H1 (cell line): ENCODE measurements at regions not wholly inside any gene's neighbourhood (a gene's known extent, or its start where the extent isn't known, plus 50 kb on each side); places are given as distances from the start of the nearest gene placed in this dataset.

ENCODE experiments used
- CTCF ChIA-PET: fragments of 300-600 bp; sonication (Branson Sonifier 250); formaldehyde crosslinking; loops from one replicate; lab custom pipeline; 2021; ENCODE audit not compliant: partially characterized antibody; lab: Charles Lee
- POLR2A ChIA-PET: fragments of 300-600 bp; sonication (Branson Sonifier 250); formaldehyde crosslinking; loops from one replicate; lab custom pipeline; 2021; ENCODE audit warnings: inconsistent platforms; ENCODE audit not compliant: partially characterized antibody; lab: Charles Lee
- DNase-seq, 2 experiments: peaks; one replicate each; pipeline versions ENCODE4 v3.0.0 to v3.0.0-alpha.2; 2010 to 2022; ENCODE audit warnings: low spot score in 2 of 2, low read depth in 1 of 2, mixed read lengths in 1 of 2
- FAIRE-seq: peaks from 2 replicates; lab custom pipeline; 2011; peaks lifted over from hg19 to GRCh38; lab: Jason Lieb, UNC
- H2AFZ ChIP-seq: 2 replicates; pipeline ENCODE4 v1.8.1; 2012; ENCODE audit warnings: low read length, inconsistent platforms
- H2AK5ac ChIP-seq: 2 replicates; pipeline ENCODE4 v1.6.1; 2013; ENCODE audit warnings: low read depth, low read length
- H2BK120ac ChIP-seq: replicated peaks from 2 replicates; pipeline ENCODE3; 2013; ENCODE audit warnings: low read depth, low read length, inconsistent platforms
- H2BK12ac ChIP-seq: 2 replicates; pipeline ENCODE4 v1.6.1; 2013; ENCODE audit warnings: low read depth, low read length
- H2BK15ac ChIP-seq: 2 replicates; pipeline ENCODE4 v1.6.1; 2013; ENCODE audit warnings: low read length
- H2BK20ac ChIP-seq: 2 replicates; pipeline ENCODE4 v1.6.1; 2013; ENCODE audit warnings: low read length
- H2BK5ac ChIP-seq: 2 replicates; pipeline ENCODE4 v1.6.1; 2013; ENCODE audit warnings: low read depth, low read length
- H3K14ac ChIP-seq: 2 replicates; pipeline ENCODE4 v1.6.1; 2013; ENCODE audit warnings: inconsistent platforms; ENCODE audit not compliant: insufficient read length
- H3K18ac ChIP-seq: 2 replicates; pipeline ENCODE4 v1.6.1; 2013; ENCODE audit warnings: low read length; ENCODE audit errors: extremely low read depth
- H3K23ac ChIP-seq: 2 replicates; pipeline ENCODE4 v1.6.1; 2013; ENCODE audit warnings: inconsistent platforms; ENCODE audit not compliant: insufficient read length
- H3K23me2 ChIP-seq: 2 replicates; pipeline ENCODE4 v1.6.1; 2013; ENCODE audit warnings: low read depth, low read length
- H3K27ac ChIP-seq: 2 replicates; pipeline ENCODE4 v1.6.1; 2011; ENCODE audit warnings: low read depth, low read length, inconsistent platforms
- H3K27me3 ChIP-seq, 4 experiments: replicated peaks in 1 of 4; 1 replicate in 1 of 4; 2 replicates in 3 of 4; pipeline versions ENCODE4 v1.6.1 to v1.8.1; 2011 to 2013; ENCODE audit warnings: low read length in 3 of 4, mild to moderate bottlenecking in 3 of 4, inconsistent platforms in 2 of 4, mixed read lengths in 2 of 4, moderate library complexity in 1 of 4; ENCODE audit not compliant: control insufficient read depth in 3 of 4, insufficient read depth in 3 of 4; ENCODE audit errors: extremely low read depth in 1 of 4
- H3K36me3 ChIP-seq, 4 experiments: 2 replicates each; pipeline versions ENCODE4 v1.6.1 to v1.8.1; 2011 to 2013; ENCODE audit warnings: mild to moderate bottlenecking in 4 of 4, low read length in 3 of 4, moderate library complexity in 2 of 4, control low read depth in 1 of 4, inconsistent platforms in 1 of 4; ENCODE audit not compliant: insufficient read depth in 4 of 4, control insufficient read depth in 2 of 4
- H3K4ac ChIP-seq: replicated peaks from 2 replicates; pipeline ENCODE3; 2013; ENCODE audit warnings: low read length, low read depth, mixed read lengths, inconsistent platforms; ENCODE audit not compliant: insufficient read length
- H3K4me1 ChIP-seq, 4 experiments: replicated peaks in 1 of 4; 1 replicate in 1 of 4; 2 replicates in 3 of 4; pipeline versions ENCODE4 v1.6.1 to v1.8.1; 2011 to 2013; ENCODE audit warnings: low read length in 3 of 4, inconsistent platforms in 2 of 4, mixed read lengths in 1 of 4; ENCODE audit not compliant: insufficient read depth in 4 of 4, control insufficient read depth in 3 of 4
- H3K4me2 ChIP-seq, 2 experiments: 2 replicates each; pipeline versions ENCODE4 v1.6.1 to v1.8.1; 2011 to 2013; ENCODE audit warnings: low read depth in 2 of 2, low read length in 2 of 2, control low read depth in 1 of 2, inconsistent platforms in 1 of 2, mild to moderate bottlenecking in 1 of 2; ENCODE audit not compliant: insufficient read depth in 1 of 2
- H3K4me3 ChIP-seq, 4 experiments: fragments of 200-600, 300-600 bp in 1 of 4; sonication (generic), shearing (Covaris generic), sonication (Bioruptor Twin) in 1 of 4; 2 replicates each; pipeline versions ENCODE4 v1.5.1 to v1.8.1; 2011 to 2016; ENCODE audit warnings: low read length in 4 of 4, low read depth in 3 of 4, control low read depth in 2 of 4, inconsistent platforms in 2 of 4, mild to moderate bottlenecking in 2 of 4, mixed read lengths in 1 of 4, moderate library complexity in 1 of 4; ENCODE audit not compliant: insufficient read depth in 2 of 4; ENCODE audit errors: extremely low read depth in 1 of 4
- H3K56ac ChIP-seq: replicated peaks from 2 replicates; pipeline ENCODE3; 2013; ENCODE audit warnings: low read depth, mild to moderate bottlenecking, mixed read lengths, low read length, inconsistent platforms; ENCODE audit not compliant: insufficient read length
- H3K79me1 ChIP-seq: 2 replicates; pipeline ENCODE4 v1.6.1; 2013; ENCODE audit warnings: low read depth, low read length, control low read depth
- H3K79me2 ChIP-seq, 2 experiments: 2 replicates each; pipeline versions ENCODE4 v1.6.1 to v1.8.1; 2012 to 2013; ENCODE audit warnings: low read length in 2 of 2, mild to moderate bottlenecking in 2 of 2, inconsistent platforms in 1 of 2; ENCODE audit not compliant: insufficient read depth in 2 of 2, control insufficient read depth in 1 of 2
- H3K9ac ChIP-seq, 4 experiments: replicated peaks in 1 of 4; 1 replicate in 1 of 4; 2 replicates in 3 of 4; pipeline versions ENCODE4 v1.6.1 to v1.8.1; 2011 to 2013; ENCODE audit warnings: low read depth in 3 of 4, low read length in 3 of 4, control low read depth in 2 of 4, mild to moderate bottlenecking in 2 of 4, moderate library complexity in 2 of 4, inconsistent platforms in 1 of 4; ENCODE audit errors: extremely low read depth in 1 of 4
- H3K9me3 ChIP-seq, 2 experiments: 2 replicates each; pipeline versions ENCODE4 v1.6.1 to v1.8.1; 2012 to 2013; ENCODE audit warnings: mild to moderate bottlenecking in 2 of 2, moderate library complexity in 2 of 2, control low read depth in 1 of 2, inconsistent platforms in 1 of 2, low read depth in 1 of 2, low read length in 1 of 2, mixed read lengths in 1 of 2; ENCODE audit not compliant: insufficient read depth in 2 of 2
- H4K20me1 ChIP-seq, 2 experiments: replicated peaks in 1 of 2; 2 replicates each; pipeline versions ENCODE3 to v1.8.1; 2011 to 2013; ENCODE audit warnings: inconsistent platforms in 2 of 2, low read length in 2 of 2, mild to moderate bottlenecking in 1 of 2; ENCODE audit not compliant: insufficient read depth in 2 of 2, control insufficient read depth in 1 of 2
- H4K5ac ChIP-seq: 2 replicates; pipeline ENCODE4 v1.6.1; 2013; ENCODE audit warnings: low read length, low read depth, mixed read lengths, inconsistent platforms; ENCODE audit not compliant: insufficient read length
- H4K8ac ChIP-seq: 2 replicates; pipeline ENCODE4 v1.8.0; 2013; ENCODE audit warnings: mild to moderate bottlenecking, moderate library complexity, low read length, inconsistent platforms; ENCODE audit not compliant: insufficient read depth; ENCODE audit errors: extremely low read depth
- H4K91ac ChIP-seq: replicated peaks from 2 replicates; pipeline ENCODE3; 2013; ENCODE audit warnings: low read length, mixed read lengths, inconsistent platforms; ENCODE audit not compliant: insufficient read length
- BRCA1 ChIP-seq: IDR thresholded peaks from 2 replicates; pipeline ENCODE4 v1.6.1; 2012; ENCODE audit warnings: low read depth, low read length, improper control_type of control experiment
- HDAC2 ChIP-seq, 2 experiments: fragments of 300-600 bp in 1 of 2; sonication (generic) in 1 of 2; IDR thresholded peaks; 2 replicates each; pipeline ENCODE4 v1.6.1; 2011 to 2012; ENCODE audit warnings: low read depth in 2 of 2, low read length in 2 of 2, mild to moderate bottlenecking in 2 of 2, moderate library complexity in 2 of 2, borderline replicate concordance in 1 of 2, inconsistent platforms in 1 of 2
- NANOG ChIP-seq: IDR thresholded peaks from 2 replicates; pipeline ENCODE4 v1.6.1; 2011; ENCODE audit warnings: low read length, low read depth, mild to moderate bottlenecking, inconsistent platforms; ENCODE audit not compliant: insufficient read depth, poor library complexity, severe bottlenecking
- RBBP5 ChIP-seq: IDR thresholded peaks from 2 replicates; pipeline ENCODE4 v1.7.1; 2012; ENCODE audit warnings: low read depth, mild to moderate bottlenecking, inconsistent platforms, low read length, moderate library complexity, borderline replicate concordance
- RFX5 ChIP-seq: IDR thresholded peaks from 2 replicates; pipeline ENCODE4 v1.6.1; 2011; ENCODE audit warnings: low read depth, low read length, improper control_type of control experiment, borderline replicate concordance
- RNF2 ChIP-seq: fragments of 200-900, 300-1000 bp; sonication (generic); IDR thresholded peaks from 2 replicates; pipeline ENCODE4 v1.7.1; 2016; ENCODE audit warnings: borderline replicate concordance, low read depth, mild to moderate bottlenecking, antibody characterized with exemption, low read length; ENCODE audit not compliant: poor library complexity, severe bottlenecking; ENCODE audit errors: missing control alignments
- SRF ChIP-seq: IDR thresholded peaks from 2 replicates; pipeline ENCODE4 v1.6.1; 2011; ENCODE audit warnings: mild to moderate bottlenecking, low read depth, low read length, moderate library complexity
- TEAD4 ChIP-seq: IDR thresholded peaks from 2 replicates; pipeline ENCODE4 v1.6.1; 2012; ENCODE audit warnings: low read depth, low read length, inconsistent platforms, mixed read lengths
- WGBS, 2 experiments: shearing (Covaris generic) in 1 of 2; methylation state at CpG; one replicate each; pipeline versions ENCODE4 v1.1.6 to v1.1.7; 2013 to 2015; ENCODE audit warnings: low lambda C conversion rate in 2 of 2, mixed read lengths in 2 of 2, inconsistent platforms in 1 of 2, low coverage in 1 of 2, missing lambda C conversion rate in 1 of 2; ENCODE audit not compliant: insufficient replicate concordance in 2 of 2, insufficient coverage in 1 of 2, insufficient read length in 1 of 2; ENCODE audit errors: extremely low coverage in 1 of 2, missing lambda C conversion rate in 1 of 2; 5-methylcytosine and 5-hydroxymethylcytosine counted together
- TF ChIP-seq, protein P1 (sequence below): IDR thresholded peaks from 2 replicates; pipeline ENCODE4 v1.6.1; 2011; ENCODE audit warnings: low read length, improper control_type of control experiment

DNA sequence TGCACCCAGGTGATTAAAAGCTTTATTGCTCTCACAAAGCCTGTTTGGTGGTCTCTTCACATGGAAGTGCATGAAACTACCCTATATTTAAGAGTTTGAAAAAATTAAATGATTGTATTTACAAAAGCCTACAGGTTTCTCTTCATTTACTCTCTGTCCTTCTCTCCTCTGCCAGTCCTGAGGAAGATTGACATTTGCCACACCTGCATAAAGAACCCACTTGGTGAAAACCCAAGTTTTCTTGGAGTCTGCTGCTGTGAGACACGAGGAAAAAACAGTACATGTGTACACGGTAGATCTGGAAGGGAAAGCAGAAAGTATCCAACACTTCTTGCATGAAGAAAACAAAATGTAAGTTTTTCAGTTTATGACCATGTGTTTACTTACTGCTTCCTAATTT lies 994.4 kb upstream of the POT1 start:
- H2BK5ac ChIP-seq: no peak overlapping the region
- H3K9ac ChIP-seq: no peak overlapping the region
- no peak overlapping the region for H3K56ac ChIP-seq
- no peaks in the 10 kb centered on the region for H3K79me1 ChIP-seq
- no peak overlapping the region for H4K5ac ChIP-seq
- DNase-seq: no peak
- peaks cover 0 to 6% (median 0%) of the 10 kb centered on the region in 4 experiments; a peak in 1 of 7 replicates for H3K4me1 ChIP-seq
- H3K27ac ChIP-seq: no peak overlapping the region
- no peak overlapping the region for H3K4ac ChIP-seq
- no peak overlapping the region for H3K23ac ChIP-seq
- no peak overlapping the region for H3K4me2 ChIP-seq
- no peak overlapping the region for H2BK120ac ChIP-seq
- H3K9me3 ChIP-seq: no peaks in the 10 kb centered on the region
- ChIA-PET POLR2A (no interaction called here), CTCF (no interaction called here)
- no peak overlapping the region for H3K4me3 ChIP-seq
- H3K36me3 ChIP-seq: no peaks in the 10 kb centered on the region
- H2BK20ac ChIP-seq: no peak overlapping the region
- H2BK12ac ChIP-seq: no peak overlapping the region
- no peak overlapping the region for H4K91ac ChIP-seq
- no peaks in the 10 kb centered on the region for H3K79me2 ChIP-seq
- H2AK5ac ChIP-seq: no peak overlapping the region
- H3K18ac ChIP-seq: no peak overlapping the region; the same call in 1 of the 2 replicates
- H2BK15ac ChIP-seq: no peak overlapping the region
- FAIRE-seq: no peak
- no peaks in the 10 kb centered on the region for H3K23me2 ChIP-seq
- H4K20me1 ChIP-seq: no peaks in the 10 kb centered on the region
- H3K14ac ChIP-seq: no peak overlapping the region
- H2AFZ ChIP-seq: no peak overlapping the region; the same call in 1 of the 2 replicates
- H4K8ac ChIP-seq: no peak overlapping the region
- WGBS, 2 experiments: 88% methylated on average over 2 of the region's 2 CpGs; no CpG with 5 or more reads in 1 of the 2 experiments
- H3K27me3 ChIP-seq: no peaks in the 10 kb centered on the region
- TF ChIP-seq HDAC2 (IDR thresholded peaks at IDR 0.05; ENCODE audit: borderline replicate concordance in 1 of 2, low read depth in 2 of 2, low read length in 2 of 2) (no peak), RNF2 (no peak), SRF (no peak), BRCA1 (no peak), NANOG (no peak), RBBP5 (no peak), RFX5 (no peak), TEAD4 (no peak)
- TF ChIP-seq, protein P1, sequence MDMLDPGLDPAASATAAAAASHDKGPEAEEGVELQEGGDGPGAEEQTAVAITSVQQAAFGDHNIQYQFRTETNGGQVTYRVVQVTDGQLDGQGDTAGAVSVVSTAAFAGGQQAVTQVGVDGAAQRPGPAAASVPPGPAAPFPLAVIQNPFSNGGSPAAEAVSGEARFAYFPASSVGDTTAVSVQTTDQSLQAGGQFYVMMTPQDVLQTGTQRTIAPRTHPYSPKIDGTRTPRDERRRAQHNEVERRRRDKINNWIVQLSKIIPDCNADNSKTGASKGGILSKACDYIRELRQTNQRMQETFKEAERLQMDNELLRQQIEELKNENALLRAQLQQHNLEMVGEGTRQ: no peak
